HG03064 (cell line): ENCODE measurements at regions not wholly inside any gene's neighbourhood (a gene's known extent, or its start where the extent isn't known, plus 50 kb on each side); places are given as distances from the start of the nearest gene placed in this dataset.
"Not testable (repeated sequence)": the region's sequence is repeated elsewhere in the genome, so short reads cannot be mapped to it uniquely, and the experiment has no call there.

ENCODE experiments used
- ATAC-seq: cut with Tn5 transposase; IDR thresholded peaks from one replicate; pipeline ENCODE4 v1.9.1; 2021; ENCODE audit warnings: low read depth; ENCODE audit not compliant: unreplicated experiment

DNA sequence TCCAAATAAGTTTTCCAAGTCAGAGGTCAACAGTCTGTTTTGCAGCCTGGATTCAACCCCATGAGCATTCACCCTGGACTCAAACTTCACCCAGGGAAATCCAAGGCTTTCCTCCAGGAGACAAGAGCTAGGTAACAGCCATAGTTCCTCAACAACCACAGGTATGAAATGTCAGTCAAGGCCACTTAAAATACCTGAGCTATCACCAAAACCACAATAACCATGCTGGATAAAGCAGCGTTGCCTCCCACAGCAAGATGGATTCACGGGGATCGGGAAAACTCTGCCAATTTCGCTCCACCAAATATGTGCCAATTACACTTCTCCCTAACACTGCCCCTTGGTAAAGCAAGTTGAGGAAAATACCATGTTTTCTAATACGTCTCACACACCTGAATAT lies 444.1 kb upstream of the KLF6 start:
- no peak for ATAC-seq

DNA sequence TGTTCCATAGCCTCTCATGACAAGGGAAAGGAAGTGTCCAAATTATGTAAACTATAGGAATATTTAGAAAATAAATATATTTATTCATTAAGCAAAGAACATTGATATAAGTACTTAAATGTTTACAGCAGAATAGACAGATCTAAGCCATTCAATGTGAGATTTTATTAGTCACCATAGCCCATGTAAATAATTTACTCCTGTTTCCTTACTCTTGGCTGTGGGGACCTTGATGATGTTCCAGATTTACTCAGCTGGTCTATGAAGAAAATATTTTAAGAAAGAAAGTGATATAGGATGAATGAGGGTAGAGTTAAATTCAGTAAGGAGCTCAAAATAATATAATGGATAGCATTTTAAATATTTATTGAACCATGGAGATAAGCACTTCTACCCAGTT lies 442.6 kb upstream of the KLF6 start:
- ATAC-seq, result no peak

DNA sequence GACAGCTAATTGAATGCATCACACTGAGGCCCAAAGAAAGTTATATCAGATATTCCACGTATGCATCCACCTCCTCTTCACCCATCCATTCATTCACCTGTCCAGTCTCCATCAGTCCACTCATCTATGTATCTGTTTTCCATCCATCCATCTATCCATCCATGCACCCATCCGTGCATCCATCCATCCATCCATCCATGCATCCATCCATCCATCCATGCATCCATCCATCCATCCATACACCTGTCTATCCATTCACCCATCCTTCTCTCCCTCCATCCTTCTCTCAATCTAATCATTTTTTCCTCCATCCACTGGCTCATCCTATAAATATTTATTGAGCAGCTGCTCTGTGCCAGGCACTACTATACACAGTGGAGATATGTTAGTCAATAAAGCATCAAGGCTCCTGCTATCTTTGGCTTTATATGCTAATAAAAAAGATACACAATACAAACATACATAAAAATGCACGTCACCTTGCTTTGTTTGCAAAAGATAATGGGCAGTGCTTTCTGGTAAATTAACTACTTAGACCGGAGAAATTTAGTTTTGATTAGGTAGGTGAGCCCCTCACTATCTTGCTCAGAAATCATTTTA lies 442.0 kb upstream of the KLF6 start:
- ATAC-seq, result no peak

GRCh38 chr10:4224178-4224577 lies 439.2 kb upstream of the KLF6 start:
- ATAC-seq, result no peak

DNA sequence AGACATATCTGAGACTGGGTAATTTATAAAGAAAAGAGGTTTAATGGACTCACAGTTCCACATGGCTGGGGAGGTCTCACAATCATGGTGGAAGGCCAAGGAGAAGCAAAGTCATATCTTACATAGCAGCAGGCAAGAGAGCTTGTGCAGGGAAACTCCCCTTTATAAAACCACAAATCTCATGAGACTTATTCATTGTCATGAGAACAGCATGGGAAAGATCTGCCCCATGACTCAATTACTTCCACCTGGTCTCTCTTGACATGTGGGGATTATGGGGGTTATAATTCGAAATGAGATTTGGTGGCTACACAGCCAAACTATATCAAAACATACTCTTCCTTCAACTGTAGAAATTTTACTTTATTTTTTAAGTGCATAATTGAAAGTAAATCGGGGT lies 436.3 kb upstream of the KLF6 start:
- ATAC-seq, result not testable (repeated sequence)

DNA sequence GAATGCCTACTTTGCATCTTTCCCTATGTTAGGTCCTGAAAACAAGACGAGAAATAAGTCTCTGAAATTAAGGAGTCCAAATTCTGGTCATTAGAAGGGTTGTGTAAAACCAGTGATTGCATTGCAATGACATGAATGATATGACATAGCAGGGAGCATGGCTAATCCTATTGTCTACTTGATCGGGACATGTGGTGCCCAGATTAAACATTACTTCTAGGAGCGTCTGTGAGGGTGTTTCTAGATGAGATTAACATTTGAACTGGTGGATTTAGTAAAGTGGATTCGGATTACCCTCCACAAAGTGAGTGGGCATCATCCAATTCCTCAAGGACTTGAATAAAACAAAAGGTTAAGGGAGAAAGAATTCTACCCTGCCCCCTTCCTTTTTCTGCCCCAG lies 434.9 kb upstream of the KLF6 start:
- no peak for ATAC-seq

DNA sequence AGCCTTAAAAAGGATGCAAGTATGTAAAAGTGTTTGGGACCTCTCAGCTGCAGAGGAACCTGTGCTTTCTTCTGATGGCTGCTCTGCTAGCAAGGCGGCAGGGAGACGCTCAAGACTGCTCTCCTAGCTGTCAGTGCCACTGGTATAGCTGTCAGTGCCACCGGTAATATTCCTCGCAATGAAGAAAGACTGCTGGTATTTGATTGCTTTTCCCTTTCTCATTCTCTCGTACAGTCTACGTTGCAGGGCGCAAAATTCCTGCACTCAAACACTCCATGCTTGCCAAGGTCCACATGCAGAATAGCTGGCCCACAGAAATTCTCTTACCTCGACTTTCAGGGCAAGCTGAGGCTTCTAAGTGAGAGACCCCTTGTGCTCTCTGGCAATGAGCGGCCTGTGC lies 432.6 kb upstream of the KLF6 start:
- no peak for ATAC-seq

DNA sequence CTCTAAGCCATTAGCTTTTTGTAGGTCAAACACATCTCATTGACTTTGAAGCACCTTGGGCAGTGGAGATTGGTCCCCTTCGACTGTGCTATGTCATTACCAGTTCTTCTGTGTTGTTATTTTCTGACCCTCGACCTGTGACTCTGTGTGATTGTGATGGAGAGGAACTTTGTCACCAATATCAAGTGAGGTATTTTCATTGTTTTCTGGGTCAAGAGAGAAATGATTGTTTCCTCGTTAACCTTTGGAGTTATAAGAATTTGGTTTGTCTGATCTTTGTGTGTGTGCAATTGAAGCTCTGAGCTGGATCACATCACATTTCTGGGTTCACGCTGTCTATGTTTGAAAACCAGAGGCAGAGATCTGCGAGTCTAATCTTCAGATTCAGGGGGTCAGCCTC lies 432.2 kb upstream of the KLF6 start:
- ATAC-seq, result no peak

GRCh38 chr10:4216726-4217125 lies 431.7 kb upstream of the KLF6 start:
- ATAC-seq, result no peak

DNA sequence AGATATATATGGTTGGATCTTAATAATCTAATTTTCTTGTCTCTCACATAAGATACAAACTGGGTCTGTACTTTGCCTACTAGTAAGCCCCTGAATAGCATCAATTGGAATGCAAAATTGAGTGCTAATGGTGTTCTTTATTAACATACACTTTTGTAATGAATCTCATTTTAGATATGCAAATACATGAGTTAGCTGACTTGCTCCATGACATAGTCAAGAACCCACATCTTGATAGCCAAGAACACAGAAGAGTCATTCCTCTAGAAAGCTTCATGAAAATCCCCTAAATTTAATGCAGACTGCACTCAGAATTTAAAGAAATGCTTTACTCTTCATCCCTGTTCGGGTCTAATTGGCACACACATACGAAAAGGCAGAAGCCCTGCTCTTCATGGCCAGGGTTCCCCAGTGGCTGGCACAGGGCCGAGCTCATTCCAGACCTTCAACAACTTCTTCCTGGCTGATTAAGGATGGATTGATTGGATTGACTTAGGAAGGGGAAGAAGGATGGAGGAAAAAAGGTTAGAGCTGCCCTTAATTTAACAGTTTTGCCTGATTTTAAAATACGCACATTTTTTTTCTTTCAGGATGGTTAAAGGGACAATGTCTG lies 431.1 kb upstream of the KLF6 start:
- ATAC-seq, result no peak

DNA sequence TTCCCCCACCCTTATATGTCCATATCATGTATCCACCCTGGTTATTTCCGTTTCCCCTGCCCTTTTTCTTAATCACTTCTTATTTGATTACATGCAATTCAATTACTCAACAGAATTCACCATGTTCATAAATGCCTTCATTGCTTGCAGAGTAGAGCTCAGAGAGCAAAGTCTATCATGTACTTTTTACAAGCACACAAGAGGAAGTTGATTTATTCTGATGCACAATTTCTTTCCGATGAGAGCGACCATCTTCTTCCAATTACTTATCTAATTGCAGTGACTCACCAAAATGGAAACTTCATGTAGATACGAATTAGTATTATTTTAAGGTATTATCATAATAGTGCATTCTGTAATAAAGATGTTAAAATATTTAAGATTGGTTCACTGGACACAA lies 430.5 kb upstream of the KLF6 start:
- no peak for ATAC-seq

DNA sequence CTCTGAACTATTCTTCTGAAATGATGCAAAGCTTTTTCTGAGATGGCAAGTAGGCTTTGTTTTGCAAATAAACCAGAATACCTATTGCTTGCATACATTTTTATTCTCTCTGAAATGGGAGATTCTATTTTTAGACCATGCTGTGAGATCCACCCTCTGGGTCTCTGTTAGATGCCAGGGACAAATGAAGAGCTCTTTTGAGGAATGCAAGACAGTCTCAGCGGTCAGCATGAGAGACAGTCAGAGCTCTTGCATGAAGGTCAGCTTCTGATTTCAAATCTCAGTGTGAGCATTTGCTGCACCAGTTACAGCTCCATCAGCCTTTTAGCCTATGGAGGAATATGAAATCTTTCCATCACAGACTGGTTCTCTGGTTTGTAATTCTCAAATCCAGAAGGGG lies 429.9 kb upstream of the KLF6 start:
- ATAC-seq, result no peak

GRCh38 chr10:4213441-4213840 lies 428.4 kb upstream of the KLF6 start:
- ATAC-seq, result no peak

DNA sequence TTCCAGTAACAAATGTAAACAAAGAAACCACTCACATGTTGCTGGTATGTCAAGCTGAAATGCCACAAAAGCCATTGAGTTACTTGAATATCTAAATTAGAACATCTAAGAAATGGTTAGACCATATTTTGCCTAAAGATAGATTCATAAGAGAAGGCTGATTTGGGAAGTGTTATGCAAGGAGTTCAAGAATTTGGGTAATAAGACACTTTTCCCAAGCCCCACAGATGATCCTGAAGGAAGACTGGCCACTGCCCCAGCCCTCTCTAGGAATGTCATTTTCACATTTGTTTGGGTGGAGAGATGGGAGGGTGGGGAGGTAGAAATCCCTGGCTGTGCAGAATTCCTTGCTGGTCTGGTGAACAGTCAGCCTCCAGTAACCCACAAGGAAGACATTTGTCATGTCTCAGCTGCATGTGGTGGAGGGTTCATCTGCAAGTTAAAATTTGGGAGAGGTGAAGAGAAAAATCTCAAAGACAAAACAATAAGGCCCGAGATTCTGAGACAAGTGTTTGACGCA lies 427.2 kb upstream of the KLF6 start:
- no peak for ATAC-seq

DNA sequence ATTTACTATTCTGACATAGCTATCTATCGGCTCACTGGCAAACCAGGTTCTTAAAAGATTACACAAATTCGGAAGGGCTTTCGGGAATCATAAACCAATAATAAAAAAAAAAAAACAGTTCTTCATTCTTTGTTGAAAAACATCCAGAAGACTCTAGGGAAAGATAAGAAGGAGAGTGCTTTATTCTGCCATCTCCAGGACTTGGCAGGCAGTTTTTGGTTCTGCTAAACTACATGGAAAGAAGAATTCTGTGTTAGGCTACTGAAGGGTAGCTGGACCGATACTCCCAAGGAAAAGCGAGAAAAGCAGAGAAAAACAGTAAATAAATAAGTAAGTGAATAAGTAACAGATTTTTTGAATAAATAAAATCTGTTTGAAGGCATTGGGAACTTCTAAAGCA lies 423.5 kb upstream of the KLF6 start:
- ATAC-seq, result no peak

GRCh38 chr10:4205113-4205512 lies 420.1 kb upstream of the KLF6 start:
- ATAC-seq, result no peak

- ATAC-seq, result no peak
Measured at GRCh38 chr10:4202938-4203337, 417.9 kb upstream of the KLF6 start.

- no peak for ATAC-seq
Measured at GRCh38 chr10:4201866-4202825, 417.1 kb upstream of the KLF6 start.

GRCh38 chr10:4199196-4199595 lies 414.2 kb upstream of the KLF6 start:
- no peak for ATAC-seq

GRCh38 chr10:4198216-4198615 lies 413.2 kb upstream of the KLF6 start:
- no peak for ATAC-seq

DNA sequence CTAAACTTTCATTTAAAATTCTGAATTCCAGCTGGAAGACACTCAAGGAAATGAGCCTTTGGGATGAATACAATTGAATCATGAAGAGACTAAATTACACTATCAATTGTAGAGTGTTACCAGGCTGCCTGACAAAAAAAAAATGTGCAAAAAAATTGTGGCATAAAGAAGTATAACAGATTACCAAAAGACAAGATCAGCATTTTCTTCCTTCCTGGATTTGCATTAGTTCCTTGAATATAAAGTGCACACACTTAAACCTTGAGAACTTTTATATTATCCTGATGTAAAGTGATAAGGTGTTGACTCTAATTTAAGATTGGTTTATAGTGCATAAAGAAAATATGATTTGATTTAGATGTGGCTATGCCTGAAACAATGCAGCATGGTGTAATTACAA lies 412.7 kb upstream of the KLF6 start:
- ATAC-seq, result no peak
